Breast epithelium (tissue), 4 donors: ENCODE measurements at regions not wholly inside any gene's neighbourhood (a gene's known extent, or its start where the extent isn't known, plus 50 kb on each side); places are given as distances from the start of the nearest gene placed in this dataset.
"Not testable (repeated sequence)": the region's sequence is repeated elsewhere in the genome, so short reads cannot be mapped to it uniquely, and the experiment has no call there.

ENCODE experiments used
- DNase-seq, 2 donors: peaks; one replicate each; pipeline ENCODE4 v3.0.0-alpha.2; 2019; ENCODE audit warnings: low spot score in 2 of 2
- H3K27ac ChIP-seq, 2 donors: fragments of 200-600 bp; sonication (generic) in 1 of 2; one replicate each; pipeline ENCODE4 v1.5.1; 2016 to 2019; ENCODE audit warnings: mild to moderate bottlenecking in 1 of 2
- H3K27me3 ChIP-seq, 2 donors: fragments of 200-600 bp; sonication (generic) in 1 of 2; one replicate each; pipeline versions ENCODE4 v1.5.1 to v1.6.0; 2017 to 2019; ENCODE audit warnings: control low read depth in 1 of 2, mild to moderate bottlenecking in 1 of 2
- H3K36me3 ChIP-seq: fragments of 200-600 bp; one replicate; pipeline ENCODE4 v1.5.1; 2019
- H3K4me1 ChIP-seq, 2 donors: fragments of 200-600 bp; sonication (generic); one replicate each; pipeline ENCODE4 v1.5.1; 2016 to 2019; ENCODE audit warnings: control low read depth in 1 of 2
- H3K4me3 ChIP-seq, 3 donors: fragments of 200-600 bp; sonication (generic); 1 replicate in 2 of 3; 2 replicates in 1 of 3; pipeline ENCODE4 v1.5.1; 2016 to 2019; ENCODE audit warnings: mild to moderate bottlenecking in 3 of 3, moderate library complexity in 2 of 3
- H3K9me3 ChIP-seq, 2 donors: fragments of 200-600 bp; sonication (generic) in 1 of 2; one replicate each; pipeline ENCODE4 v1.5.1; 2016 to 2019; ENCODE audit warnings: control low read depth in 1 of 2
- POLR2A ChIP-seq: fragments of 450-650 bp; IDR thresholded peaks from one replicate; pipeline ENCODE4 v1.6.1; 2016; ENCODE audit warnings: antibody characterized with exemption, mild to moderate bottlenecking, moderate library complexity
- POLR2AphosphoS5 ChIP-seq, 3 donors: sonication (generic); formaldehyde crosslinking; IDR thresholded peaks; one replicate each; pipeline ENCODE4 v1.6.1; 2017; ENCODE audit warnings: antibody characterized with exemption in 3 of 3
- intact Hi-C: fragments of 100-400 bp; cut with DNase I; formaldehyde crosslinking; loops from one replicate; pipeline ENCODE4 v1.15.1; 2023; ENCODE audit warnings: low total_unique reads
- TF ChIP-seq, protein P1 (sequence below), 3 donors: fragments of 450-650 bp; IDR thresholded peaks; one replicate each; pipeline ENCODE4 v1.5.1; 2016 to 2017; ENCODE audit warnings: antibody characterized with exemption in 3 of 3, mild to moderate bottlenecking in 3 of 3, moderate library complexity in 3 of 3

DNA sequence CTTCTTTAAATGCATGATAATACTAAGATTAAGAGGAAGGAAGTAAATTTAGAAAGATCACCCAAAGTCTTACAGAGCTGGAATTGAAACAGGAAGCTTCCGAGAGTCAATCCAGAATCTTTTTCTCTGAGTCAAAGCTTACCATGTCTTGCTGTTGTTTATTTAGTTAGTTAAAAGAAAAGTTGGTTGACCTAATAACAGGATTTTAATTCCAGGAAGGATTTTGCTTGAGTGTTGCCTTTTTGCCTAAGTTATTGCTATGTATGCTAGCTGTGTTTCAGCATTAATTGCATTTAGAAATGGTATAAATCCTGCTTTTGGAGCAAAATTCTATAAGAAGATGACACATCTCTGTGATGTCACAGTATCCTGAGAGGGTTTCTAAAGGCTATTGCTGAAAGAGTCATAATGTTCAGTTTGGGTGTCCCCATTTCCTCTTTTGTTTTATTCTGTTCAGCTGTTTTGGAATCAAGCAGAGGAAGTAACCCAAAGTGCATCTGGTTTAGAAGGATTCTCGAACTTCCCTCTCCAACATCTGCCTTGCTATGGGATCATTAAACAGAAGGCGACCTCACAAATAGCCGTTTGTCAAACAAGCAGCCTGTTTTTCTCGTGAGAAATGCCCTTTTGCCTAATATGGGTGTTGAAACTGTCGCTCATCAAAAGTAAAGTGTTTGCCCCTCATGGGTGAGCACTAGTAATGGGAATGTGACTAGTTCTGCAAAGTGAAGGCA lies 271.5 kb upstream of the MMADHC start:
- H3K4me3 ChIP-seq: no peak overlapping the region
- intact Hi-C loops: no loop called here
- peak in 1 of 3 donors; percentile 29 for TF ChIP-seq POLR2AphosphoS5 (IDR thresholded peaks at IDR 0.05)
- TF ChIP-seq, protein P1, sequence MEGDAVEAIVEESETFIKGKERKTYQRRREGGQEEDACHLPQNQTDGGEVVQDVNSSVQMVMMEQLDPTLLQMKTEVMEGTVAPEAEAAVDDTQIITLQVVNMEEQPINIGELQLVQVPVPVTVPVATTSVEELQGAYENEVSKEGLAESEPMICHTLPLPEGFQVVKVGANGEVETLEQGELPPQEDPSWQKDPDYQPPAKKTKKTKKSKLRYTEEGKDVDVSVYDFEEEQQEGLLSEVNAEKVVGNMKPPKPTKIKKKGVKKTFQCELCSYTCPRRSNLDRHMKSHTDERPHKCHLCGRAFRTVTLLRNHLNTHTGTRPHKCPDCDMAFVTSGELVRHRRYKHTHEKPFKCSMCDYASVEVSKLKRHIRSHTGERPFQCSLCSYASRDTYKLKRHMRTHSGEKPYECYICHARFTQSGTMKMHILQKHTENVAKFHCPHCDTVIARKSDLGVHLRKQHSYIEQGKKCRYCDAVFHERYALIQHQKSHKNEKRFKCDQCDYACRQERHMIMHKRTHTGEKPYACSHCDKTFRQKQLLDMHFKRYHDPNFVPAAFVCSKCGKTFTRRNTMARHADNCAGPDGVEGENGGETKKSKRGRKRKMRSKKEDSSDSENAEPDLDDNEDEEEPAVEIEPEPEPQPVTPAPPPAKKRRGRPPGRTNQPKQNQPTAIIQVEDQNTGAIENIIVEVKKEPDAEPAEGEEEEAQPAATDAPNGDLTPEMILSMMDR (IDR thresholded peaks at IDR 0.05): no peak
- no peaks in the 10 kb centered on the region for H3K36me3 ChIP-seq
- peak overlapping the region; percentile 3 to 57 for H3K27ac ChIP-seq
- H3K4me1 ChIP-seq: no peaks in the 10 kb centered on the region
- no peaks in the 10 kb centered on the region for H3K27me3 ChIP-seq
- DNase-seq: no peak
- no peaks in the 10 kb centered on the region for H3K9me3 ChIP-seq

DNA sequence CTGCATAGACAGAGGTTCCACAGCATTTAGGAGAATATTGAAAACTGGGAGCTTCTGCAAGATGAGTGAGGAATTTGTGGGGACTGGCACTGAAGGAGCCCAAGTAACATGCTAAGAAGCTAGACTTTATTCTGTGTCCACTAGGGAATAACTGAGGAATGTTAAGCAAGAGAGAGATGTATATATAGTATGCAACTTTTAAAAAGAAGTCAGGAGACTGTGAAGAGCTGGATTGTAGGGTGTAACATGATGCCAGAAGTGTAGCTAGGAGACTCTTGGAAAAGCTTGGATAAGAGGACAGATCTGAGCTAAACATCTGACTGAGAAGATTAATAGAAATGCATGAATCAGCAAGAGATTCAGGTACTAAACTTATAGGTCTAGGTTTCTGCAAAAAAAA lies 270.6 kb upstream of the MMADHC start:
- H3K36me3 ChIP-seq: no peaks in the 10 kb centered on the region
- no peaks in the 10 kb centered on the region for H3K4me1 ChIP-seq
- H3K9me3 ChIP-seq: no peaks in the 10 kb centered on the region
- no peaks in the 10 kb centered on the region for H3K27me3 ChIP-seq
- DNase-seq: no peak
- no peak for TF ChIP-seq POLR2A
- intact Hi-C loops: no loop called here
- H3K27ac ChIP-seq: no peak overlapping the region
- H3K4me3 ChIP-seq: no peak overlapping the region

DNA sequence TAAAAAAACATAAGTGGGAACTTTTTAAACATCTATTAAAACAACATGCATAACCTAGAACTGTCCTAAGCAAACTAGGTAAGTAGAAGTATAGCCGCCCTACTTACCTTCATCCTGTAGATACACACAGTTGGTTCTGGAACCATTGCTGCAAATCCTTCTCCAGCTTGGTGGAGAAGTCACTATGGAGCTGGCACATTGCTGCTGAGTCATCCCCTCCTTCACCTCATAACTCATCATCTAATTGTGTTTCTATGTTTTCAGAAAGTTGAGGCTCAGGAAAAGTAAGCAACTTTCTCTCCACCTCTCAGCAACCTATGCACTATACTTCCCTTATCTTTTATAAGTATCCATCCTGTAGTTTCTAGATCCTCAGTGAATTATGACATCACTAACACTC lies 269.8 kb upstream of the MMADHC start:
- Histone ChIP-seq H3K4me1 (no peaks in the 10 kb centered on the region), H3K4me3 (no peak overlapping the region), H3K27me3 (no peaks in the 10 kb centered on the region), H3K9me3 (no peaks in the 10 kb centered on the region), H3K27ac (no peak overlapping the region), H3K36me3 (no peaks in the 10 kb centered on the region)
- TF ChIP-seq POLR2A: no peak
- TF ChIP-seq, protein P1 (IDR thresholded peaks at IDR 0.05): no peak
- no peak for TF ChIP-seq POLR2AphosphoS5 (IDR thresholded peaks at IDR 0.05)
- intact Hi-C loops: no loop called here
- no peak for DNase-seq

DNA sequence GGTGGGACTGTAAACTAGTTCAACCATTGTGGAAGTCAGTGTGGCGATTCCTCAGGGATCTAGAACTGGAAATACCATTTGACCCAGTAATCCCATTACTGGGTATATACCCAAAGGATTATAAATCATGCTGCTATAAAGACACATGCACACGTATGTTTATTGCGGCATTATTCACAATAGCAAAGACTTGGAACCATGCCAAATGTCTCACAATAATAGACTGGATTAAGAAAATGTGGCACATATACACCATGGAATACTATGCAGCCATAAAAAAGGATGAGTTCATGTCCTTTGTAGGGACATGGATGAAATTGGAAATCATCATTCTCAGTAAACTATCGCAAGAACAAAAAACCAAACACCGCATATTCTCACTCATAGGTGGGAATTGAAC lies 268.3 kb upstream of the MMADHC start:
- H3K4me3 ChIP-seq, intact Hi-C loops, H3K27me3 ChIP-seq: not testable (repeated sequence)

DNA sequence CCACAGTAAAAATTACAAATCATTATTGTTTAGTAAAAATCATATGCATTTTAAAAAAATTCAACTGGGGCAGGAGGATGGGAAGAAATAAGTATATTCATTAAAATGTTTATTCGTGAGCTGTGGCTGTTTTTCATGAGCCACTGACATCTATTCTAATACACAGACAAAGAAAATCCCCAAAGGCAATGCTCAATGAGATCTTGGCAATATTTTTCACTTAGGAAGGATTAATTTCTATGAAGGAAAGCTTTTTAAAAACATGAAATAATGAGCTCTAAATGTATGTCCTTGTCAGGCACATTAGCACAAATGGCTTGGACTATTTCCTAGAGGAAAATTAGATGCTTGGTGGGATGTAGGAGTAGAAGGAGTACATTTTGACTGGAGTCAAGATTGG lies 262.0 kb upstream of the MMADHC start:
- TF ChIP-seq, protein P1 (IDR thresholded peaks at IDR 0.05): no peak
- TF ChIP-seq POLR2A: no peak
- TF ChIP-seq POLR2AphosphoS5 (IDR thresholded peaks at IDR 0.05): no peak
- no peak overlapping the region for H3K27ac ChIP-seq
- DNase-seq: no peak
- no peaks in the 10 kb centered on the region for H3K9me3 ChIP-seq
- H3K27me3 ChIP-seq: no peaks in the 10 kb centered on the region
- no peak overlapping the region for H3K4me3 ChIP-seq
- intact Hi-C loops: no loop called here
- H3K4me1 ChIP-seq: no peaks in the 10 kb centered on the region
- no peaks in the 10 kb centered on the region for H3K36me3 ChIP-seq

More for the DNA sequence above, 268.3 kb upstream of the MMADHC start:
- not testable (repeated sequence) for H3K27ac ChIP-seq, H3K36me3 ChIP-seq, H3K4me1 ChIP-seq, H3K9me3 ChIP-seq, DNase-seq

DNA sequence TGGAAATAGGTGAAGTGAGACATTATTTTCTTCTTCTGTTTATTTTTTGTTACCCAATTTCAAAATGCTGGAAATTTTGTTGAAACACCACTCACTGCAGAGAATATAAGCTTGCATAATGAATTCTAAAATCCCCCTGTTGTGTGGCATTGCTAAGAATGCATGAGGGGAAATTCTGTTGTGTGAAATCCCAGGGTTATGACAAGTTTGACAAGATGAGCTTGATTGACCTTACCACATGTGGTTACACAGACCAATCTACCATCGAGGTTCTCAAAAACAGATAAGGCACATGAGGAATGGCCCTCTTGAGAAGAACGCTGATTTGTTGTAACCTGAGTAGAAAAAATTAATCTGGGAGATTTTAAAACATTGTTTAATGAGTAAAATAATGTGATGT lies 261.6 kb upstream of the MMADHC start:
- no peak overlapping the region for H3K27ac ChIP-seq
- intact Hi-C loops: no loop called here
- no peaks in the 10 kb centered on the region for H3K4me1 ChIP-seq
- no peaks in the 10 kb centered on the region for H3K36me3 ChIP-seq
- no peak overlapping the region for H3K4me3 ChIP-seq
- TF ChIP-seq POLR2A (no peak), POLR2AphosphoS5 (IDR thresholded peaks at IDR 0.05) (no peak)
- TF ChIP-seq, protein P1 (IDR thresholded peaks at IDR 0.05): no peak
- no peak for DNase-seq
- no peaks in the 10 kb centered on the region for H3K27me3 ChIP-seq
- no peaks in the 10 kb centered on the region for H3K9me3 ChIP-seq
